Lower lobe of right lung (tissue), 2 donors: ENCODE measurements at regions not wholly inside any gene's neighbourhood (a gene's known extent, or its start where the extent isn't known, plus 50 kb on each side); places are given as distances from the start of the nearest gene placed in this dataset.

Source experiments
- ATAC-seq, 2 donors: fragments of 200-7000 bp; cut with Tn5 transposase; one replicate each; pipeline ENCODE4 v1.9.1; 2020 to 2022; ENCODE audit warnings: mild to moderate bottlenecking in 2 of 2, moderate library complexity in 2 of 2
- DNase-seq: peaks from one replicate; pipeline ENCODE4 v3.0.0-alpha.2; 2020
- H3K27ac ChIP-seq: fragments of 200-600 bp; one replicate; pipeline ENCODE4 v1.8.0; 2022
- H3K27me3 ChIP-seq: fragments of 200-600 bp; one replicate; pipeline ENCODE4 v1.8.0; 2022; ENCODE audit warnings: low read depth
- H3K36me3 ChIP-seq: fragments of 200-600 bp; one replicate; pipeline ENCODE4 v1.8.0; 2022; ENCODE audit warnings: mild to moderate bottlenecking
- H3K4me1 ChIP-seq: fragments of 200-600 bp; one replicate; pipeline ENCODE4 v1.8.0; 2022
- H3K4me3 ChIP-seq: fragments of 200-600 bp; one replicate; pipeline ENCODE4 v1.8.0; 2022; ENCODE audit warnings: mild to moderate bottlenecking
- H3K9me3 ChIP-seq: fragments of 200-600 bp; one replicate; pipeline ENCODE4 v1.8.0; 2022
- intact Hi-C: fragments of 100-400 bp; cut with DNase I; formaldehyde crosslinking; loops from one replicate; pipeline ENCODE4 v1.11.0; 2022
- TF ChIP-seq, protein P1 (sequence below): fragments of 200-600 bp; IDR thresholded peaks from one replicate; pipeline ENCODE4 v1.8.0; 2022; ENCODE audit warnings: antibody characterized with exemption, mild to moderate bottlenecking
- donor health status: DM: no; HTN: yes; CAD: no; lungs with severe emphysema.

DNA sequence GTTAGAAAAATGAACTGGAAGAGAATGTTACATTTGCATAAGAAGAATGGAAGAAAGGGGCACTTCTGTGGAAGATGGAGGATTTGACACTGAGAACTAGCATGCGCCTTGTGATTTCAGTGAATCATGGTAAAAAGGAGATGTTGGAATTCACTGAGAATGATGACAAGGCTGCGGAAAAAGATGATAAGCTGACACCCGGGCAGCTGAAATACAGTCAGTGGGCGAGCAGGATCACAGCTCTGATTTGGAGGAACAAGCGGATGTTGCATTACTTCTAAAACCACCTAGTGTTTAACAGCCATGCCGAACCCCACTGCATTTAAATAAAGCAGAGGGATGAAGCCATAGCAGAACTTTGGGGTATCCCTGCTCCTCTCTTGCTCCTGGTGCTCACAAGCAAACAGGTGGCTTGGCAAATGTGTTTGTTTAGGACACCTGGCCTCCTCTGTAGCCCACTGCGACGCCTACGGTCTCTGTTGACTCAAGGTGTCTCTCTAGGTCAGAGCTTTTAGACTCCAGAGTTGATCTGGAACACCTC is 134.9 kb downstream of the NDUFA10 start:
- Histone ChIP-seq H3K4me1 (no peaks in the 10 kb centered on the region), H3K36me3 (no peaks in the 10 kb centered on the region), H3K4me3 (no peak overlapping the region), H3K27ac (no peak overlapping the region), H3K9me3 (peaks cover 12% of the 10 kb centered on the region), H3K27me3 (no peaks in the 10 kb centered on the region)
- DNase-seq, result no peak
- no peak for ATAC-seq
- intact Hi-C loops, result no loop called here
- TF ChIP-seq, protein P1, sequence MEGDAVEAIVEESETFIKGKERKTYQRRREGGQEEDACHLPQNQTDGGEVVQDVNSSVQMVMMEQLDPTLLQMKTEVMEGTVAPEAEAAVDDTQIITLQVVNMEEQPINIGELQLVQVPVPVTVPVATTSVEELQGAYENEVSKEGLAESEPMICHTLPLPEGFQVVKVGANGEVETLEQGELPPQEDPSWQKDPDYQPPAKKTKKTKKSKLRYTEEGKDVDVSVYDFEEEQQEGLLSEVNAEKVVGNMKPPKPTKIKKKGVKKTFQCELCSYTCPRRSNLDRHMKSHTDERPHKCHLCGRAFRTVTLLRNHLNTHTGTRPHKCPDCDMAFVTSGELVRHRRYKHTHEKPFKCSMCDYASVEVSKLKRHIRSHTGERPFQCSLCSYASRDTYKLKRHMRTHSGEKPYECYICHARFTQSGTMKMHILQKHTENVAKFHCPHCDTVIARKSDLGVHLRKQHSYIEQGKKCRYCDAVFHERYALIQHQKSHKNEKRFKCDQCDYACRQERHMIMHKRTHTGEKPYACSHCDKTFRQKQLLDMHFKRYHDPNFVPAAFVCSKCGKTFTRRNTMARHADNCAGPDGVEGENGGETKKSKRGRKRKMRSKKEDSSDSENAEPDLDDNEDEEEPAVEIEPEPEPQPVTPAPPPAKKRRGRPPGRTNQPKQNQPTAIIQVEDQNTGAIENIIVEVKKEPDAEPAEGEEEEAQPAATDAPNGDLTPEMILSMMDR, result no peak

DNA sequence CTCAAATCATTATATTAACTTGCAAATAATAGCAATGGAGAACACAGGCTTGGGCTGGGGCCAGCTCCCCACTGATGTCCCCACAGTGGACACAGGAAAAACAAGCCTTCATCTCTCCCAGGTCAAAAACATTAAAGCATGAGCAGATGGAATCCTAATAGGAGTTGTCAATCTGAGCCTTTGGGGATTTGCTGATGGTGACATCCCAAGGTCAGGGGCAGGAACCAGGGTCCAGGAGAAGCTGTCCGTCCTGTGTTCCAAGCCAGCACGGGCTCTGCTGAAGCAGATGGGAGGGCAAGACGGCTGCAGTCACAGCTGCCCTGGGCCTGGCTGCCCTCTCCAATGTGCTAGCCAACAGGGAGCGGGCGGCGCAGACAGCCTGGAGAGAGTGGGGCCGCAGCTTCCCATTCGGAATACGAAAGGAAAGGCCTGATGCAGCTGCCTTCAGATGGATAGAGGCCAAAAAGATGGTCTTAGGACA is 135.5 kb downstream of the NDUFA10 start:
- no peaks in the 10 kb centered on the region for H3K27me3 ChIP-seq
- TF ChIP-seq, protein P1, result no peak
- peaks cover 18% of the 10 kb centered on the region for H3K9me3 ChIP-seq
- no peak overlapping the region for H3K4me3 ChIP-seq
- H3K4me1 ChIP-seq, result no peaks in the 10 kb centered on the region
- intact Hi-C loops, result no loop called here
- peak in 1 of 2 donors; percentile 58 for ATAC-seq
- DNase-seq, result no peak
- no peak overlapping the region for H3K27ac ChIP-seq
- H3K36me3 ChIP-seq, result no peaks in the 10 kb centered on the region

DNA sequence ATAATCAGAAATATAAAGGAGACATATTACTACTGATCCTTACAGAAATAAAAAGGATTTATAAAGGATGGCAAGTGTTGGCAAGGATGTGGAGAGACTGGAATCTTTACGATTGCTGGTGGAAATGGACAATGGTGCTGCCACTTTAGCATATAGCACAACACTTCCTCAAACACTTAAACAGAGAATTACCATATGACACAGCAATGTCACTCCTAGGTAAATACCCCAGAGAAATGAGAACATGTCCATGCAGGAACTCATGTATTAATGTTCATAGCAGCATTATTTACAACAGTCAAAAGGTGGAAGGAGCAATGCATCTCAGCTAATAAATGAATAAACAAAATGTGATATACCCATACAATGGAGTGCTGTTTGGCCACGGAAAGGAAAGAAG is 137.5 kb downstream of the NDUFA10 start:
- DNase-seq (no peak), ATAC-seq (no peak)
- peaks cover 27% of the 10 kb centered on the region for H3K9me3 ChIP-seq
- TF ChIP-seq, protein P1, result no peak
- H3K4me3 ChIP-seq, result no peak overlapping the region
- no peaks in the 10 kb centered on the region for H3K4me1 ChIP-seq
- intact Hi-C loops, result no loop called here
- H3K27ac ChIP-seq, result no peak overlapping the region
- H3K36me3 ChIP-seq, result no peaks in the 10 kb centered on the region
- H3K27me3 ChIP-seq, result no peaks in the 10 kb centered on the region

DNA sequence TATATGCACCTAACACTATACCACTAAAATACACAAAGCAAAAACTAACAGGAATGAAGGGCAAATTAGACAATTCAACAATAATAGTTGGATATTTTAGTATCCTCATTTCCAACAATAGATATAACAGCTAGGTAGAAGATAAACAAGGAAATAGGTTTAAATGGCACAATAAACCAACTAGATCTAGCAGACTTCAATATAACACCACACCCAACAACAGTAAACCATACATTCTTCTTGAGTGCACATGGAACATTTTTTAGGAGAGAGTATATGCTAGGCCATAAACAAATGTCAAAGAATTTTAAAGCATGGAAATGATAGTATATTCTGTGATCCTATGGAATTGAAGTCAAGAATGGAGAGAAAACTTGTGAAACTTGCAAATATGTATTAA is 138.4 kb downstream of the NDUFA10 start:
- Histone ChIP-seq H3K27ac (no peak overlapping the region), H3K4me1 (peaks cover 3% of the 10 kb centered on the region), H3K4me3 (no peak overlapping the region), H3K9me3 (peaks cover 27% of the 10 kb centered on the region), H3K36me3 (no peaks in the 10 kb centered on the region), H3K27me3 (no peaks in the 10 kb centered on the region)
- no peak for DNase-seq
- no peak for ATAC-seq
- intact Hi-C loops, result no loop called here
- TF ChIP-seq, protein P1, result no peak

DNA sequence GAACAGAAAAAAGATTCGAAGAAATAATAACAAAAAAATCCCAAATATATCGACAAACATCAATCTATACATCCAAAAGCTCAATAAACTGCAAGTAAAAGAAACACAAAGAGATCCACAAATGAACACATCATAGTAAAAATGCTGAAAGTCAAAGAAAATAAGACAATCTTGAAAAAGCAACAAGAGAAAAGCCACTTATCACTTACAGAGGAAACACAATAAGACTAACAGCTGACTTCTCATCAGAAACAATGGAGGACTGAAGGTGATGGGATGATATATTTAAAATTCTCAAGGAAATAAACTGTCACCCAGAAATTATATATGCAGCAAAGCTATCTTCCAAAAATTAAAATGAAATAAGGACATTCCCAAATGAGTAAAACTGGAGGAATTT is 140.3 kb downstream of the NDUFA10 start:
- TF ChIP-seq, protein P1, result no peak
- intact Hi-C loops, result no loop called here

More for the DNA sequence above, 140.3 kb downstream of the NDUFA10 start:
- Histone ChIP-seq H3K36me3 (no peaks in the 10 kb centered on the region), H3K4me3 (no peak overlapping the region), H3K27ac (no peak overlapping the region), H3K27me3 (no peaks in the 10 kb centered on the region), H3K9me3 (peaks cover 27% of the 10 kb centered on the region), H3K4me1 (peaks cover 7% of the 10 kb centered on the region)
- ATAC-seq, result no peak
- DNase-seq, result no peak
